HEK293 (cell line): ENCODE measurements at regions not wholly inside any gene's neighbourhood (a gene's known extent, or its start where the extent isn't known, plus 50 kb on each side); places are given as distances from the start of the nearest gene placed in this dataset.

Experiments
- CTCF ChIA-PET: fragments of 350-600 bp; formaldehyde crosslinking; extraction: SDS; loops from one replicate; lab custom pipeline; 2021; ENCODE audit warnings: antibody characterized with exemption; lab: Yijun Ruan, JAX
- POLR2A ChIA-PET: fragments of 300-600 bp; formaldehyde crosslinking; extraction: SDS; loops from one replicate; lab custom pipeline; 2020; ENCODE audit warnings: antibody characterized with exemption, inconsistent platforms; lab: Yijun Ruan, JAX
- H3K27ac ChIP-seq: fragments of 200-500 bp; sonication (Bioruptor generic); 2 replicates; pipeline ENCODE4 v1.5.1; 2014; ENCODE audit warnings: low read depth, low read length, control low read depth, inconsistent platforms; ENCODE audit errors: extremely low read depth
- H3K36me3 ChIP-seq, 2 experiments: fragments of 200-500 bp in 1 of 2; sonication (Bioruptor generic) in 1 of 2; 1 replicate in 1 of 2; 2 replicates in 1 of 2; pipeline ENCODE4 v1.5.1; 2014 to 2017; ENCODE audit warnings: inconsistent platforms in 2 of 2, low read length in 2 of 2; ENCODE audit not compliant: control insufficient read depth in 2 of 2, insufficient read depth in 1 of 2
- H3K4me1 ChIP-seq: fragments of 200-500 bp; sonication (Bioruptor generic); 2 replicates; pipeline ENCODE4 v1.5.1; 2014; ENCODE audit warnings: mild to moderate bottlenecking, low read length, inconsistent platforms; ENCODE audit not compliant: control insufficient read depth, insufficient read depth
- H3K4me3 ChIP-seq: 2 replicates; pipeline ENCODE4 v1.5.1; 2011; ENCODE audit warnings: low read depth, mild to moderate bottlenecking, control low read depth, low read length, moderate library complexity
- H3K9me3 ChIP-seq: fragments of 200-500 bp; sonication (Bioruptor generic); 2 replicates; pipeline ENCODE4 v1.5.1; 2014; ENCODE audit warnings: low read depth, low read length, inconsistent platforms; ENCODE audit not compliant: control insufficient read depth, insufficient read depth
- YY1 ChIP-seq: fragments of 450-650 bp; formaldehyde crosslinking; IDR thresholded peaks from 2 replicates; pipeline ENCODE4 v1.5.1; 2018; ENCODE audit warnings: missing biosample characterization, missing genetic modification characterization
- ZBTB1 ChIP-seq: fragments of 450-650 bp; formaldehyde crosslinking; IDR thresholded peaks from 2 replicates; pipeline ENCODE4 v1.5.1; 2016; ENCODE audit warnings: missing biosample characterization, missing genetic modification characterization
- ZBTB10 ChIP-seq: fragments of 450-650 bp; formaldehyde crosslinking; IDR thresholded peaks from 2 replicates; pipeline ENCODE4 v1.5.1; 2016; ENCODE audit warnings: missing biosample characterization, missing genetic modification characterization
- ZBTB11 ChIP-seq: fragments of 450-650 bp; formaldehyde crosslinking; conservative IDR thresholded peaks from 2 replicates; pipeline ENCODE4 v1.5.1; 2016; ENCODE audit warnings: low read depth, missing biosample characterization, missing genetic modification characterization
- ZBTB44 ChIP-seq: fragments of 450-650 bp; IDR thresholded peaks from 2 replicates; pipeline ENCODE4 v1.5.1; 2018; ENCODE audit warnings: missing biosample characterization, mild to moderate bottlenecking, missing genetic modification characterization
- ZBTB7A ChIP-seq: fragments of 450-650 bp; formaldehyde crosslinking; IDR thresholded peaks from 2 replicates; pipeline ENCODE4 v1.5.1; 2016; ENCODE audit warnings: low read depth, missing biosample characterization, missing genetic modification characterization
- ZBTB8A ChIP-seq: fragments of 450-650 bp; formaldehyde crosslinking; IDR thresholded peaks from 2 replicates; pipeline ENCODE4 v1.5.1; 2016; ENCODE audit warnings: missing biosample characterization, missing genetic modification characterization
- ZFP37 ChIP-seq: fragments of 450-650 bp; formaldehyde crosslinking; IDR thresholded peaks from 2 replicates; pipeline ENCODE4 v1.5.1; 2016; ENCODE audit warnings: missing biosample characterization, missing genetic modification characterization
- ZNF248 ChIP-seq: fragments of 450-650 bp; formaldehyde crosslinking; IDR thresholded peaks from 2 replicates; pipeline ENCODE4 v1.5.1; 2017; ENCODE audit warnings: missing biosample characterization, missing genetic modification characterization
- ZNF311 ChIP-seq: fragments of 450-650 bp; formaldehyde crosslinking; IDR thresholded peaks from 2 replicates; pipeline ENCODE4 v1.5.1; 2017; ENCODE audit warnings: missing biosample characterization, missing genetic modification characterization, borderline replicate concordance
- ZNF324 ChIP-seq: fragments of 450-650 bp; formaldehyde crosslinking; IDR thresholded peaks from 2 replicates; pipeline ENCODE4 v1.5.1; 2016; ENCODE audit warnings: missing biosample characterization, missing genetic modification characterization
- ZNF510 ChIP-seq: fragments of 450-650 bp; formaldehyde crosslinking; IDR thresholded peaks from 2 replicates; pipeline ENCODE4 v1.5.1; 2018; ENCODE audit warnings: mild to moderate bottlenecking, missing genetic modification characterization, missing biosample characterization; ENCODE audit not compliant: insufficient replicate concordance
- ZNF571 ChIP-seq: fragments of 450-650 bp; formaldehyde crosslinking; IDR thresholded peaks from 2 replicates; pipeline ENCODE4 v1.5.0; 2017; ENCODE audit warnings: missing biosample characterization, missing genetic modification characterization
- ZNF626 ChIP-seq: fragments of 450-650 bp; sonication (Bioruptor Pico); formaldehyde crosslinking; IDR thresholded peaks from 2 replicates; pipeline ENCODE4 v1.5.1; 2018; ENCODE audit warnings: missing biosample characterization, missing genetic modification characterization, inconsistent platforms
- TF ChIP-seq, protein P1 (sequence below): fragments of 450-650 bp; formaldehyde crosslinking; IDR thresholded peaks from 2 replicates; pipeline ENCODE4 v1.5.1; 2017; ENCODE audit warnings: missing biosample characterization, missing genetic modification characterization
- TF ChIP-seq, protein P2 (sequence below): fragments of 450-650 bp; formaldehyde crosslinking; IDR thresholded peaks from 2 replicates; pipeline ENCODE4 v1.5.1; 2016; ENCODE audit warnings: missing biosample characterization, missing genetic modification characterization
- TF ChIP-seq, protein P3 (sequence below): fragments of 450-650 bp; formaldehyde crosslinking; IDR thresholded peaks from 2 replicates; pipeline ENCODE4 v1.5.1; 2016; ENCODE audit warnings: missing biosample characterization, missing genetic modification characterization
- TF ChIP-seq, protein P4 (sequence below): fragments of 450-650 bp; formaldehyde crosslinking; IDR thresholded peaks from 2 replicates; pipeline ENCODE4 v1.5.0; 2017; ENCODE audit warnings: missing biosample characterization, missing genetic modification characterization, borderline replicate concordance
- TF ChIP-seq, protein P5 (sequence below): fragments of 450-650 bp; formaldehyde crosslinking; IDR thresholded peaks from 2 replicates; pipeline ENCODE4 v1.5.1; 2016; ENCODE audit warnings: missing biosample characterization, missing genetic modification characterization

DNA sequence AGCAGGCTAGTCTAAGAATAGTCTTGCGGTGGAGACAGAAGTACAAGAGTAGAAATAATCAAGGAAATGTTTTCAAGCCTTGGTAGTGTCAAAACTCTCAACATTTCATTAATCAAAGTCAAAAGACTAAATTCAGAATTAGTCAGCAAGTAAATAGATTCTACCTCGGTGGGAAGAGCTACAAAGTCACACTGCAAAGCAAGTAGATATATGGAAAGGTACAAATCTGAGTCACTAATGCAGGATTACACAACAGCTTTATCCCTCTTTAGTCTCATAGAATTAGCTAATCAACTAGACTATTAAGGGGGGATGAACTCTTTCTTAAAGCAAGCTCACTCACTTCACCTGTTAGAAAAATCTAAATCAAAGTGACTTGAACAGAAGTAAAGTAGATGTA is 568.7 kb upstream of the CNTNAP5 start:
- ChIA-PET CTCF (no interaction called here), POLR2A (no interaction called here)
- Histone ChIP-seq H3K4me3 (no peak overlapping the region), H3K9me3 (no peaks in the 10 kb centered on the region), H3K4me1 (no peaks in the 10 kb centered on the region), H3K36me3 (no peaks in the 10 kb centered on the region), H3K27ac (no peak overlapping the region)
- no peak for TF ChIP-seq ZBTB7A (tag by site-specific recombination)
- TF ChIP-seq, protein P1, sequence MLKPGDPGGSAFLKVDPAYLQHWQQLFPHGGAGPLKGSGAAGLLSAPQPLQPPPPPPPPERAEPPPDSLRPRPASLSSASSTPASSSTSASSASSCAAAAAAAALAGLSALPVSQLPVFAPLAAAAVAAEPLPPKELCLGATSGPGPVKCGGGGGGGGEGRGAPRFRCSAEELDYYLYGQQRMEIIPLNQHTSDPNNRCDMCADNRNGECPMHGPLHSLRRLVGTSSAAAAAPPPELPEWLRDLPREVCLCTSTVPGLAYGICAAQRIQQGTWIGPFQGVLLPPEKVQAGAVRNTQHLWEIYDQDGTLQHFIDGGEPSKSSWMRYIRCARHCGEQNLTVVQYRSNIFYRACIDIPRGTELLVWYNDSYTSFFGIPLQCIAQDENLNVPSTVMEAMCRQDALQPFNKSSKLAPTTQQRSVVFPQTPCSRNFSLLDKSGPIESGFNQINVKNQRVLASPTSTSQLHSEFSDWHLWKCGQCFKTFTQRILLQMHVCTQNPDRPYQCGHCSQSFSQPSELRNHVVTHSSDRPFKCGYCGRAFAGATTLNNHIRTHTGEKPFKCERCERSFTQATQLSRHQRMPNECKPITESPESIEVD (tag by site-specific recombination) = no peak
- no peak for TF ChIP-seq ZNF311 (tag by site-specific recombination)
- no peak for TF ChIP-seq ZBTB44 (tag by site-specific recombination)
- no peak for TF ChIP-seq YY1 (tag by site-specific recombination)
- no peak for TF ChIP-seq ZNF510 (tag by site-specific recombination)
- TF ChIP-seq ZNF248 = no peak

GRCh38 chr2:123463886-123464285 is 561.2 kb upstream of the CNTNAP5 start:
- ChIA-PET CTCF (no interaction called here), POLR2A (no interaction called here)
- Histone ChIP-seq H3K27ac (no peak overlapping the region), H3K9me3 (no peaks in the 10 kb centered on the region), H3K4me3 (no peak overlapping the region), H3K4me1 (no peaks in the 10 kb centered on the region), H3K36me3 (no peaks in the 10 kb centered on the region)
- TF ChIP-seq ZBTB8A (tag by site-specific recombination) (no peak), ZNF324 (tag by site-specific recombination) (no peak), ZFP37 (tag by site-specific recombination) (no peak), ZNF626 (tag by site-specific recombination) (no peak), ZBTB1 (tag by site-specific recombination) (no peak), ZNF571 (no peak), ZBTB11 (no peak), ZBTB10 (tag by site-specific recombination) (no peak)
- TF ChIP-seq, protein P2, sequence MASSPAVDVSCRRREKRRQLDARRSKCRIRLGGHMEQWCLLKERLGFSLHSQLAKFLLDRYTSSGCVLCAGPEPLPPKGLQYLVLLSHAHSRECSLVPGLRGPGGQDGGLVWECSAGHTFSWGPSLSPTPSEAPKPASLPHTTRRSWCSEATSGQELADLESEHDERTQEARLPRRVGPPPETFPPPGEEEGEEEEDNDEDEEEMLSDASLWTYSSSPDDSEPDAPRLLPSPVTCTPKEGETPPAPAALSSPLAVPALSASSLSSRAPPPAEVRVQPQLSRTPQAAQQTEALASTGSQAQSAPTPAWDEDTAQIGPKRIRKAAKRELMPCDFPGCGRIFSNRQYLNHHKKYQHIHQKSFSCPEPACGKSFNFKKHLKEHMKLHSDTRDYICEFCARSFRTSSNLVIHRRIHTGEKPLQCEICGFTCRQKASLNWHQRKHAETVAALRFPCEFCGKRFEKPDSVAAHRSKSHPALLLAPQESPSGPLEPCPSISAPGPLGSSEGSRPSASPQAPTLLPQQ (tag by site-specific recombination) = no peak
- TF ChIP-seq, protein P3, sequence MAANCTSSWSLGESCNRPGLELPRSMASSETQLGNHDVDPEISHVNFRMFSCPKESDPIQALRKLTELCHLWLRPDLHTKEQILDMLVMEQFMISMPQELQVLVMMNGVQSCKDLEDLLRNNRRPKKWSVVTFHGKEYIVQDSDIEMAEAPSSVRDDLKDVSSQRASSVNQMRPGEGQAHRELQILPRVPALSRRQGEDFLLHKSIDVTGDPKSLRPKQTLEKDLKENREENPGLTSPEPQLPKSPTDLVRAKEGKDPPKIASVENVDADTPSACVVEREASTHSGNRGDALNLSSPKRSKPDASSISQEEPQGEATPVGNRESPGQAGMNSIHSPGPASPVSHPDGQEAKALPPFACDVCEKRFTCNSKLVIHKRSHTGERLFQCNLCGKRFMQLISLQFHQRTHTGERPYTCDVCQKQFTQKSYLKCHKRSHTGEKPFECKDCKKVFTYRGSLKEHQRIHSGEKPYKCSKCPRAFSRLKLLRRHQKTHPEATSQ (tag by site-specific recombination) = no peak
- TF ChIP-seq, protein P4, sequence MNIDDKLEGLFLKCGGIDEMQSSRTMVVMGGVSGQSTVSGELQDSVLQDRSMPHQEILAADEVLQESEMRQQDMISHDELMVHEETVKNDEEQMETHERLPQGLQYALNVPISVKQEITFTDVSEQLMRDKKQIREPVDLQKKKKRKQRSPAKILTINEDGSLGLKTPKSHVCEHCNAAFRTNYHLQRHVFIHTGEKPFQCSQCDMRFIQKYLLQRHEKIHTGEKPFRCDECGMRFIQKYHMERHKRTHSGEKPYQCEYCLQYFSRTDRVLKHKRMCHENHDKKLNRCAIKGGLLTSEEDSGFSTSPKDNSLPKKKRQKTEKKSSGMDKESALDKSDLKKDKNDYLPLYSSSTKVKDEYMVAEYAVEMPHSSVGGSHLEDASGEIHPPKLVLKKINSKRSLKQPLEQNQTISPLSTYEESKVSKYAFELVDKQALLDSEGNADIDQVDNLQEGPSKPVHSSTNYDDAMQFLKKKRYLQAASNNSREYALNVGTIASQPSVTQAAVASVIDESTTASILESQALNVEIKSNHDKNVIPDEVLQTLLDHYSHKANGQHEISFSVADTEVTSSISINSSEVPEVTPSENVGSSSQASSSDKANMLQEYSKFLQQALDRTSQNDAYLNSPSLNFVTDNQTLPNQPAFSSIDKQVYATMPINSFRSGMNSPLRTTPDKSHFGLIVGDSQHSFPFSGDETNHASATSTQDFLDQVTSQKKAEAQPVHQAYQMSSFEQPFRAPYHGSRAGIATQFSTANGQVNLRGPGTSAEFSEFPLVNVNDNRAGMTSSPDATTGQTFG (tag by site-specific recombination) = no peak
- TF ChIP-seq, protein P5, sequence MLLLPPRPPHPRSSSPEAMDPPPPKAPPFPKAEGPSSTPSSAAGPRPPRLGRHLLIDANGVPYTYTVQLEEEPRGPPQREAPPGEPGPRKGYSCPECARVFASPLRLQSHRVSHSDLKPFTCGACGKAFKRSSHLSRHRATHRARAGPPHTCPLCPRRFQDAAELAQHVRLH (tag by site-specific recombination) = no peak
